ENCODE measurements at regions not wholly inside any gene's neighbourhood (a gene's known extent, or its start where the extent isn't known, plus 50 kb on each side); places are given as distances from the start of the nearest gene placed in this dataset.

DNA sequence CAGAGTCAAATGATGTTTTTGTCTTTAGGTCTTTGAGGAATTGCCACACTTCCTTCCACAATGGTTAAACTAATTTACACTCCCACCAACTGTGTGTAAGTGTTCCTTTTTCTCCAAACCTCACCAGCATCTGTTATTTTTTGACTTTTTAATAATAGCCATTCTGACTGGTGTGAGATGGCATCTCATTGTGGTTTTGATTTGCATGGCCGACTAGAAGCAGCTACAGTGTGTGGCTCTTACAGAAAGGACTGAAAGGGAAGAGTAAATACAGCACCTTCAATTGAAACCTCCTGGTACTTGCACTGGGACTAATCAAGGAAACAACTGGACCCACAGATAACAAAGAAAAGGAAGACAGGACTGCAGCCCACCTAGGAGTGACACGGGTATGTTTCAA, 668.0 kb upstream of the RGS18 start:
- H3K27ac ChIP-seq (ENCODE audit: low read length), result no peak overlapping the region
- no peak overlapping the region for H3K4me3 ChIP-seq (ENCODE audit: low read length)
- no peaks in the 10 kb centered on the region for H4K20me1 ChIP-seq (ENCODE audit: insufficient read depth, low read length)
- H3K9me3 ChIP-seq (ENCODE audit: insufficient read depth, low read length), result no peaks in the 10 kb centered on the region
- H3K79me2 ChIP-seq (ENCODE audit: low read length), result no peaks in the 10 kb centered on the region
- H3K4me1 ChIP-seq (ENCODE audit: low read length), result no peaks in the 10 kb centered on the region
- no peak overlapping the region for H3K9ac ChIP-seq (ENCODE audit: low read length)
- H2AFZ ChIP-seq (ENCODE audit: low read depth, low read length), result no peak overlapping the region
- no peak overlapping the region for H3K4me2 ChIP-seq (ENCODE audit: low read length)
- H3K36me3 ChIP-seq (replicated peaks; ENCODE audit: low read depth, low read length), result no peaks in the 10 kb centered on the region
- H3K27me3 ChIP-seq (ENCODE audit: low read depth, low read length), result no peaks in the 10 kb centered on the region
- TF ChIP-seq, protein P1, sequence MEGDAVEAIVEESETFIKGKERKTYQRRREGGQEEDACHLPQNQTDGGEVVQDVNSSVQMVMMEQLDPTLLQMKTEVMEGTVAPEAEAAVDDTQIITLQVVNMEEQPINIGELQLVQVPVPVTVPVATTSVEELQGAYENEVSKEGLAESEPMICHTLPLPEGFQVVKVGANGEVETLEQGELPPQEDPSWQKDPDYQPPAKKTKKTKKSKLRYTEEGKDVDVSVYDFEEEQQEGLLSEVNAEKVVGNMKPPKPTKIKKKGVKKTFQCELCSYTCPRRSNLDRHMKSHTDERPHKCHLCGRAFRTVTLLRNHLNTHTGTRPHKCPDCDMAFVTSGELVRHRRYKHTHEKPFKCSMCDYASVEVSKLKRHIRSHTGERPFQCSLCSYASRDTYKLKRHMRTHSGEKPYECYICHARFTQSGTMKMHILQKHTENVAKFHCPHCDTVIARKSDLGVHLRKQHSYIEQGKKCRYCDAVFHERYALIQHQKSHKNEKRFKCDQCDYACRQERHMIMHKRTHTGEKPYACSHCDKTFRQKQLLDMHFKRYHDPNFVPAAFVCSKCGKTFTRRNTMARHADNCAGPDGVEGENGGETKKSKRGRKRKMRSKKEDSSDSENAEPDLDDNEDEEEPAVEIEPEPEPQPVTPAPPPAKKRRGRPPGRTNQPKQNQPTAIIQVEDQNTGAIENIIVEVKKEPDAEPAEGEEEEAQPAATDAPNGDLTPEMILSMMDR (IDR thresholded peaks at IDR 0.05; ENCODE audit: low read depth, low read length), result no peak
- TF ChIP-seq EZH2phosphoT487 (IDR thresholded peaks at IDR 0.05; ENCODE audit: low read depth), result no peak

DNA sequence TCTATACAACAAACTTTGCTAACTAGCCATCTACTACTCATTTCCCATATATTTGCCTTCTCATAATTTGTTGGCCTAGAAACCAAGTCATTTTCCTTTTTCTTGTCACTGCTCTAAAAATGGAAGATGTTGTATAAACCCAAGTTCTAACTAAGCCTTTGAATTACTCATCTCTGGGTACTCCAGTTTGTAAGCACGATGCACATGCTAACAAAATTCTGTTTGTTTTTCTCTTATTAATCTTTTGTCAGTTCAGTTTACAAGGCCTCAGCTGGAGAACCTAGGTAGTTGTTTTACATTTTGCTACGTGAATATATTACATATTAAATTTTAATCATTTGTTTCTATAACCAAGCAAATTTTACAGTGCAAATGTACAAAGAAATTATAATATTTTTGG, 663.2 kb upstream of the RGS18 start:
- TF ChIP-seq, protein P1 (IDR thresholded peaks at IDR 0.05; ENCODE audit: low read depth, low read length), result no peak
- TF ChIP-seq EZH2phosphoT487 (IDR thresholded peaks at IDR 0.05; ENCODE audit: low read depth), result no peak
- Histone ChIP-seq H3K27ac (ENCODE audit: low read length) (no peak overlapping the region), H3K27me3 (ENCODE audit: low read depth, low read length) (no peaks in the 10 kb centered on the region), H3K9me3 (ENCODE audit: insufficient read depth, low read length) (no peaks in the 10 kb centered on the region), H4K20me1 (ENCODE audit: insufficient read depth, low read length) (no peaks in the 10 kb centered on the region), H3K4me1 (ENCODE audit: low read length) (peaks cover 8% of the 10 kb centered on the region; the same call in 1 of the 2 replicates), H3K79me2 (ENCODE audit: low read length) (no peaks in the 10 kb centered on the region), H3K9ac (ENCODE audit: low read length) (no peak overlapping the region), H3K4me3 (ENCODE audit: low read length) (no peak overlapping the region), H2AFZ (ENCODE audit: low read depth, low read length) (no peak overlapping the region), H3K36me3 (replicated peaks; ENCODE audit: low read depth, low read length) (no peaks in the 10 kb centered on the region), H3K4me2 (ENCODE audit: low read length) (no peak overlapping the region)

DNA sequence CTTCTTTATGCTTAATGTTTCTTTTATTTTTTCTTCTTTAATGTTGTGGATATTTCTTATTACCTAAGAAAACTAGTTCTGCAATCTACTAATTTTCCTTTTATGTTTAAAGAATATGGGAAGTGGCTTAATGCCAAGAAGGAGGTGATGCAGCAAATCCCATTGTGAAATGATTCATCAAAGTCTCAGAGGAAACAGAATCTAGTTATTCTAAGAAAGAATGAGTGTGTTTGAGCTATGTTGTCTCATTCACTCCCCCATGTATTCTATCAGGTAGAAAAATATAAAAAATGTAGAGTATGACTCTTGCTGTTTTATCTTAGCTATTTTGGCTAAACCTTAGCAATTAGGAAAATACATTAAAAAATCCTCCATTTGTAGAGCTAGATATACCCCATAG, 659.9 kb upstream of the RGS18 start:
- Histone ChIP-seq H3K9me3 (ENCODE audit: insufficient read depth, low read length) (no peaks in the 10 kb centered on the region), H3K36me3 (replicated peaks; ENCODE audit: low read depth, low read length) (no peaks in the 10 kb centered on the region), H3K9ac (ENCODE audit: low read length) (no peak overlapping the region), H3K79me2 (ENCODE audit: low read length) (no peaks in the 10 kb centered on the region), H3K4me2 (ENCODE audit: low read length) (no peak overlapping the region), H3K4me1 (ENCODE audit: low read length) (peaks cover 8% of the 10 kb centered on the region; the same call in 1 of the 2 replicates), H2AFZ (ENCODE audit: low read depth, low read length) (no peak overlapping the region), H3K4me3 (ENCODE audit: low read length) (no peak overlapping the region), H4K20me1 (ENCODE audit: insufficient read depth, low read length) (no peaks in the 10 kb centered on the region), H3K27ac (ENCODE audit: low read length) (no peak overlapping the region), H3K27me3 (ENCODE audit: low read depth, low read length) (no peaks in the 10 kb centered on the region)
- TF ChIP-seq EZH2phosphoT487 (IDR thresholded peaks at IDR 0.05; ENCODE audit: low read depth), result no peak
- TF ChIP-seq, protein P1 (IDR thresholded peaks at IDR 0.05; ENCODE audit: low read depth, low read length), result no peak

DNA sequence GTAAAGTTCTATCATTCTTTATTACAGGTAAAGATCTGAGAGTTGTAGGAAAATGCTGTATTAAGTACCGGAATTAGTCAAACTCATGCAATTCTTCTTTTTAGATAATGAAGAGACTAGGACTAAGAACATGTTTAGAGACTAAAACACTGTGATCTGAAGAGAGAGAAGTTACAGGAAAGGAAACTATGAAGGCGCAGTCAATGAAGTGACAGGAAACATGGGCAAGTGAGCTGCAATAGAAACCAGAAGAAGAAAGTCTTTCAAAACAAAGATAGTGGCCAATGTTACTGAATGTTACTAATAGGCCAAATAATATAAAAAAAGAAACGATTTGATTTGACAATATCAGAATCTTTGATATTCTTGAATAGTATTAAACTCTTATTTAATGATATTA, 659.4 kb upstream of the RGS18 start:
- no peak overlapping the region for H3K9ac ChIP-seq (ENCODE audit: low read length)
- H2AFZ ChIP-seq (ENCODE audit: low read depth, low read length), result no peak overlapping the region; the same call in 1 of the 2 replicates
- no peaks in the 10 kb centered on the region for H3K79me2 ChIP-seq (ENCODE audit: low read length)
- H3K4me2 ChIP-seq (ENCODE audit: low read length), result no peak overlapping the region
- TF ChIP-seq, protein P1 (IDR thresholded peaks at IDR 0.05; ENCODE audit: low read depth, low read length), result no peak
- no peak for TF ChIP-seq EZH2phosphoT487 (IDR thresholded peaks at IDR 0.05; ENCODE audit: low read depth)
- H3K27me3 ChIP-seq (ENCODE audit: low read depth, low read length), result no peaks in the 10 kb centered on the region
- no peaks in the 10 kb centered on the region for H3K36me3 ChIP-seq (replicated peaks; ENCODE audit: low read depth, low read length)
- no peaks in the 10 kb centered on the region for H4K20me1 ChIP-seq (ENCODE audit: insufficient read depth, low read length)
- H3K4me3 ChIP-seq (ENCODE audit: low read length), result no peak overlapping the region
- H3K9me3 ChIP-seq (ENCODE audit: insufficient read depth, low read length), result no peaks in the 10 kb centered on the region
- H3K4me1 ChIP-seq (ENCODE audit: low read length), result peaks cover 8% of the 10 kb centered on the region; the same call in 1 of the 2 replicates
- no peak overlapping the region for H3K27ac ChIP-seq (ENCODE audit: low read length)
